ENCODE measurements at regions not wholly inside any gene's neighbourhood (a gene's known extent, or its start where the extent isn't known, plus 50 kb on each side); places are given as distances from the start of the nearest gene placed in this dataset.
A peak's percentile ranks its signal among the peaks of the same experiment; 100 is the strongest.

GRCh38 chr20:37643400-37643799 is 50.4 kb upstream of the CTNNBL1 start:
- no peak for DNase-seq (ENCODE audit: low read depth)
- TF ChIP-seq CTCF (conservative IDR thresholded peaks at IDR 0.05; ENCODE audit: low read depth, low read length) = no peak
- no peak overlapping the region for H3K4me3 ChIP-seq (ENCODE audit: low read depth, low read length)

- H3K4me3 ChIP-seq (ENCODE audit: low read depth, low read length) = no peak overlapping the region
- DNase-seq (ENCODE audit: low read depth) = no peak
- TF ChIP-seq CTCF (conservative IDR thresholded peaks at IDR 0.05; ENCODE audit: low read depth, low read length) = no peak
Measured at GRCh38 chr20:37642246-37642645, 51.6 kb upstream of the CTNNBL1 start.

GRCh38 chr20:37640600-37641561 is 52.9 kb upstream of the CTNNBL1 start:
- peak; percentile 13 for DNase-seq (ENCODE audit: low read depth)
- TF ChIP-seq CTCF (conservative IDR thresholded peaks at IDR 0.05; ENCODE audit: low read depth, low read length) = no peak
- H3K4me3 ChIP-seq (ENCODE audit: low read depth, low read length) = no peak overlapping the region

GRCh38 chr20:37638527-37638926 is 55.3 kb upstream of the CTNNBL1 start:
- no peak overlapping the region for H3K4me3 ChIP-seq (ENCODE audit: low read depth, low read length)
- no peak for TF ChIP-seq CTCF (conservative IDR thresholded peaks at IDR 0.05; ENCODE audit: low read depth, low read length)
- no peak for DNase-seq (ENCODE audit: low read depth)

- no peak for TF ChIP-seq CTCF (conservative IDR thresholded peaks at IDR 0.05; ENCODE audit: low read depth, low read length)
- H3K4me3 ChIP-seq (ENCODE audit: low read depth, low read length) = no peak overlapping the region
- DNase-seq (ENCODE audit: low read depth) = no peak
Measured at GRCh38 chr20:37636977-37637376, 56.9 kb upstream of the CTNNBL1 start.

- DNase-seq (ENCODE audit: low read depth) = no peak
- H3K4me3 ChIP-seq (ENCODE audit: low read depth, low read length) = no peak overlapping the region
- TF ChIP-seq CTCF (conservative IDR thresholded peaks at IDR 0.05; ENCODE audit: low read depth, low read length) = no peak
Measured at GRCh38 chr20:37636212-37636975, 57.4 kb upstream of the CTNNBL1 start.
